OCI-LY3 (cell line): ENCODE measurements at regions not wholly inside any gene's neighbourhood (a gene's known extent, or its start where the extent isn't known, plus 50 kb on each side); places are given as distances from the start of the nearest gene placed in this dataset.

Experiments
- H2AFZ ChIP-seq: fragments of 200-600, 300-600 bp; shearing (Covaris generic); 2 replicates; pipeline ENCODE4 v1.6.0; 2014; ENCODE audit warnings: antibody characterized with exemption, low read depth, low read length
- H3K27ac ChIP-seq: fragments of 200-600, 300-600 bp; sonication (generic); 2 replicates; pipeline ENCODE4 v1.5.1; 2014; ENCODE audit warnings: mild to moderate bottlenecking, low read length, moderate library complexity, mixed read lengths
- H3K27me3 ChIP-seq: fragments of 200-600, 300-600 bp; sonication (generic); 2 replicates; pipeline ENCODE4 v1.6.1; 2014; ENCODE audit warnings: low read depth, low read length, mixed read lengths
- H3K36me3 ChIP-seq: fragments of 200-600, 300-600 bp; sonication (generic); replicated peaks from 2 replicates; pipeline ENCODE3; 2014; ENCODE audit warnings: low read depth, low read length, mixed read lengths
- H3K4me1 ChIP-seq: fragments of 300-600, 200-600 bp; sonication (generic); 2 replicates; pipeline ENCODE4 v1.6.1; 2014; ENCODE audit warnings: low read length, mixed read lengths
- H3K4me2 ChIP-seq: fragments of 200-600, 300-600 bp; sonication (generic); 2 replicates; pipeline ENCODE4 v1.6.1; 2014; ENCODE audit warnings: low read length, mixed read lengths
- H3K4me3 ChIP-seq: fragments of 300-600, 200-600 bp; sonication (generic); 2 replicates; pipeline ENCODE4 v1.5.1; 2014; ENCODE audit warnings: antibody characterized with exemption, mild to moderate bottlenecking, low read length, moderate library complexity
- H3K79me2 ChIP-seq: fragments of 300-600, 200-600 bp; shearing (Covaris generic); 2 replicates; pipeline ENCODE4 v1.6.1; 2014; ENCODE audit warnings: mild to moderate bottlenecking, low read length, mixed read lengths
- H3K9ac ChIP-seq: fragments of 300-600, 200-600 bp; shearing (Covaris generic); 2 replicates; pipeline ENCODE4 v1.6.0; 2014; ENCODE audit warnings: mild to moderate bottlenecking, low read length, moderate library complexity
- H3K9me3 ChIP-seq: fragments of 200-600, 300-600 bp; shearing (Covaris generic); 2 replicates; pipeline ENCODE4 v1.6.1; 2014; ENCODE audit warnings: low read length, mixed read lengths; ENCODE audit not compliant: insufficient read depth
- H4K20me1 ChIP-seq: fragments of 200-600, 300-600 bp; sonication (generic); 2 replicates; pipeline ENCODE4 v1.6.1; 2016; ENCODE audit warnings: low read length, mixed read lengths; ENCODE audit not compliant: insufficient read depth
- CTCF ChIP-seq: fragments of 200-600, 300-600 bp; sonication (generic); IDR thresholded peaks from 2 replicates; pipeline ENCODE4 v1.5.1; 2014; ENCODE audit warnings: antibody characterized with exemption, low read length, low read depth
- EZH2phosphoT487 ChIP-seq: fragments of 200-600 bp; shearing (Covaris generic); IDR thresholded peaks from 2 replicates; pipeline ENCODE4 v1.6.1; 2018; ENCODE audit warnings: antibody characterized with exemption, mixed run types, low read depth

GRCh38 chr13:58979851-58980250, 1183.9 kb downstream of the DIAPH3 start:
- no peak for TF ChIP-seq CTCF
- TF ChIP-seq EZH2phosphoT487, result no peak
- no peak overlapping the region for H2AFZ ChIP-seq

GRCh38 chr13:58985845-58986244, 1177.9 kb downstream of the DIAPH3 start:
- H3K9me3 ChIP-seq, result 0 out of 2 replicates have a peak, but pooled peaks cover 2% of the 10 kb centered on the region
- H3K4me2 ChIP-seq, result no peak overlapping the region
- no peaks in the 10 kb centered on the region for H3K27me3 ChIP-seq
- no peak overlapping the region for H3K4me3 ChIP-seq
- H3K36me3 ChIP-seq, result no peaks in the 10 kb centered on the region
- TF ChIP-seq EZH2phosphoT487 (no peak), CTCF (no peak)
- H3K79me2 ChIP-seq, result no peaks in the 10 kb centered on the region
- no peak overlapping the region for H3K27ac ChIP-seq
- peaks cover 5% of the 10 kb centered on the region; the same call in 1 of the 2 replicates for H3K4me1 ChIP-seq
- no peak overlapping the region for H2AFZ ChIP-seq
- no peak overlapping the region for H3K9ac ChIP-seq
- H4K20me1 ChIP-seq, result no peaks in the 10 kb centered on the region

More at GRCh38 chr13:58979851-58980250, 1183.9 kb downstream of the DIAPH3 start:
- H3K27me3 ChIP-seq, result no peaks in the 10 kb centered on the region
- H3K27ac ChIP-seq, result no peak overlapping the region
- H3K4me2 ChIP-seq, result no peak overlapping the region
- no peak overlapping the region for H3K9ac ChIP-seq
- H3K79me2 ChIP-seq, result no peaks in the 10 kb centered on the region
- H3K9me3 ChIP-seq, result 0 out of 2 replicates have a peak, but pooled peaks cover 2% of the 10 kb centered on the region
- no peak overlapping the region for H3K4me3 ChIP-seq
- H3K36me3 ChIP-seq, result no peaks in the 10 kb centered on the region
- H3K4me1 ChIP-seq, result no peaks in the 10 kb centered on the region
- no peaks in the 10 kb centered on the region for H4K20me1 ChIP-seq

- H3K79me2 ChIP-seq, result no peaks in the 10 kb centered on the region
- no peaks in the 10 kb centered on the region for H3K27me3 ChIP-seq
- no peak overlapping the region for H3K4me3 ChIP-seq
- H3K4me1 ChIP-seq, result peaks cover 31% of the 10 kb centered on the region
- no peak overlapping the region for H3K4me2 ChIP-seq
- no peaks in the 10 kb centered on the region for H4K20me1 ChIP-seq
- no peak overlapping the region for H2AFZ ChIP-seq
- TF ChIP-seq CTCF, result no peak
- no peak for TF ChIP-seq EZH2phosphoT487
- no peak overlapping the region for H3K27ac ChIP-seq
- H3K9me3 ChIP-seq, result no peaks in the 10 kb centered on the region
- no peak overlapping the region for H3K9ac ChIP-seq
- H3K36me3 ChIP-seq, result no peaks in the 10 kb centered on the region
Measured at GRCh38 chr13:58989556-58989955, 1174.2 kb downstream of the DIAPH3 start.

GRCh38 chr13:58991826-58992477, 1171.8 kb downstream of the DIAPH3 start:
- Histone ChIP-seq H4K20me1 (no peaks in the 10 kb centered on the region), H3K4me2 (peak overlapping the region; percentile 54), H3K79me2 (no peaks in the 10 kb centered on the region), H3K4me3 (peak overlapping the region; percentile 30), H3K9ac (no peak overlapping the region), H3K9me3 (no peaks in the 10 kb centered on the region), H2AFZ (0 out of 2 replicates have a peak overlapping the region, but pooled peaks have one; percentile 2), H3K27ac (no peak overlapping the region), H3K27me3 (no peaks in the 10 kb centered on the region), H3K36me3 (no peaks in the 10 kb centered on the region), H3K4me1 (peaks cover 35% of the 10 kb centered on the region)
- TF ChIP-seq EZH2phosphoT487 (no peak), CTCF (no peak)
